ENCODE measurements at regions not wholly inside any gene's neighbourhood (a gene's known extent, or its start where the extent isn't known, plus 50 kb on each side); places are given as distances from the start of the nearest gene placed in this dataset.

- TF ChIP-seq CTCF (IDR thresholded peaks at IDR 0.05) (no peak), POLR2A (IDR thresholded peaks at IDR 0.05) (no peak)
Observed at GRCh38 chr4:181796502-181796901, 446.7 kb upstream of the TENM3 start.

GRCh38 chr4:181798536-181798935, 444.7 kb upstream of the TENM3 start:
- Histone ChIP-seq H3K4me1 (no peaks in the 10 kb centered on the region), H3K36me3 (no peaks in the 10 kb centered on the region), H3K27me3 (no peaks in the 10 kb centered on the region), H3K9me3 (peaks cover 7% of the 10 kb centered on the region), H3K27ac (no peak overlapping the region), H3K4me3 (no peak overlapping the region)
- DNase-seq (ENCODE audit: extremely low spot score in 2 of 2), result no peak
- intact Hi-C loops (cut with DNase I), result no loop called here
- TF ChIP-seq POLR2A (IDR thresholded peaks at IDR 0.05) (no peak), POLR2AphosphoS5 (IDR thresholded peaks at IDR 0.05; ENCODE audit: insufficient read depth in 1 of 2, low read depth in 1 of 2) (no peak), CTCF (IDR thresholded peaks at IDR 0.05) (no peak)

More at GRCh38 chr4:181796502-181796901, 446.7 kb upstream of the TENM3 start:
- H3K4me1 ChIP-seq, result no peaks in the 10 kb centered on the region
- H3K27me3 ChIP-seq, result no peaks in the 10 kb centered on the region
- no peak overlapping the region for H3K4me3 ChIP-seq
- H3K36me3 ChIP-seq, result no peaks in the 10 kb centered on the region
- H3K27ac ChIP-seq, result no peak overlapping the region
- peaks cover 7% of the 10 kb centered on the region for H3K9me3 ChIP-seq
- no peak for DNase-seq (ENCODE audit: extremely low spot score in 2 of 2)
- intact Hi-C loops (cut with DNase I), result no loop called here

GRCh38 chr4:181799561-181800069, 443.6 kb upstream of the TENM3 start:
- Histone ChIP-seq H3K4me3 (no peak overlapping the region), H3K9me3 (peaks cover 7% of the 10 kb centered on the region), H3K27ac (no peak overlapping the region), H3K27me3 (no peaks in the 10 kb centered on the region), H3K4me1 (no peaks in the 10 kb centered on the region), H3K36me3 (no peaks in the 10 kb centered on the region)
- intact Hi-C loops (cut with DNase I), result no loop called here
- no peak for TF ChIP-seq POLR2A (IDR thresholded peaks at IDR 0.05)
- no peak for TF ChIP-seq CTCF (IDR thresholded peaks at IDR 0.05)
- TF ChIP-seq POLR2AphosphoS5 (IDR thresholded peaks at IDR 0.05; ENCODE audit: insufficient read depth in 1 of 2, low read depth in 1 of 2), result no peak
- no peak for DNase-seq (ENCODE audit: extremely low spot score in 2 of 2)

DNA sequence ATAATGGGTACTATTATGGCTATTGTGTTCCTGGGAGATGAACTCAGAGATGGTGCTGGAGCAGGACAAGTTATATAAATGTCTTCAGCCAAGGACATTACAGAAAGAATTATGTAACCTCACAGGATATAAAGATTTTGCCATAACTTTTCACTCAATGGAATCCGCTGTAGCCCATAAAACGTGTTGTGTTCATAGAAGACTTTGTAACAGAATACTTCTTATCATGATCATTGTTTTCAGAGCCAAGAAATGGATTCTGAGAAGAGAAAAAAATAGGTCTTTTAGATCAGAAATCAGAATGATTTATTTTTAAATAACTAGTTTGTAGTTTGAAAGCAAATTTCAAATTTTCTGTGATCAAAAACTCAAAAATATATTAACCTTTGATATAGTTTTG, 441.0 kb upstream of the TENM3 start:
- Histone ChIP-seq H3K4me1 (no peaks in the 10 kb centered on the region), H3K36me3 (no peaks in the 10 kb centered on the region), H3K9me3 (no peaks in the 10 kb centered on the region), H3K27ac (no peak overlapping the region), H3K27me3 (no peaks in the 10 kb centered on the region), H3K4me3 (no peak overlapping the region)
- TF ChIP-seq POLR2AphosphoS5 (IDR thresholded peaks at IDR 0.05; ENCODE audit: insufficient read depth in 1 of 2, low read depth in 1 of 2), result no peak
- TF ChIP-seq POLR2A (IDR thresholded peaks at IDR 0.05), result no peak
- no peak for TF ChIP-seq CTCF (IDR thresholded peaks at IDR 0.05)
- intact Hi-C loops (cut with DNase I), result no loop called here
- DNase-seq (ENCODE audit: extremely low spot score in 2 of 2), result no peak

DNA sequence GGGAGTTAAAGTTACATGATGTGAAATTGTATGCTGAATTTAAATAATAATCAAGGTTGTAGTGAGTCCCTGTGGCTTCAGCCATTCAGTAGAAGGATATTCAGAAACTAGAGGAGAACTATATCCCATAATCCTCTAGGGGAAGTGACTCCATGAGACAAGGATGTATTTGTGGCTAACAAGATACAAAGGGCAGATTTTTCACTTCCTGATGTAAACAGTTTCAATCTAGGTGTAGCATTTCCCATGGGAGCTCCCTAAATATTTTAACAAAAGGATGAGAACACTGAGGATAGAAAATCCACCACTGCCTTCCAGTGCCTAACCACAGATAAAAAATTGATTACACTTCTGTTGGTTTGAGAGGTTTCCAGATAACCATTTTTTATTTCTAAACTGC, 435.4 kb upstream of the TENM3 start:
- no peak for TF ChIP-seq CTCF (IDR thresholded peaks at IDR 0.05)
- no peak for TF ChIP-seq POLR2A (IDR thresholded peaks at IDR 0.05)
- TF ChIP-seq POLR2AphosphoS5 (IDR thresholded peaks at IDR 0.05; ENCODE audit: insufficient read depth in 1 of 2, low read depth in 1 of 2), result no peak
- Histone ChIP-seq H3K27me3 (no peaks in the 10 kb centered on the region), H3K4me1 (no peaks in the 10 kb centered on the region), H3K9me3 (no peaks in the 10 kb centered on the region), H3K36me3 (no peaks in the 10 kb centered on the region), H3K4me3 (no peak overlapping the region), H3K27ac (no peak overlapping the region)
- intact Hi-C loops (cut with DNase I), result no loop called here
- no peak for DNase-seq (ENCODE audit: extremely low spot score in 2 of 2)

Measured in vagina (tissue), 2 donors.